Fibroblast of upper back skin (primary cell): ENCODE measurements at regions not wholly inside any gene's neighbourhood (a gene's known extent, or its start where the extent isn't known, plus 50 kb on each side); places are given as distances from the start of the nearest gene placed in this dataset.

Experiments
- DNase-seq: peaks from one replicate; pipeline ENCODE4 v3.0.0-alpha.2; 2013

GRCh38 chr2:103103678-103104077 lies 341.8 kb downstream of the TMEM182 start:
- DNase-seq = no peak

GRCh38 chr2:103119352-103119751 lies 357.5 kb downstream of the TMEM182 start:
- DNase-seq = no peak

GRCh38 chr2:103121106-103121505 lies 359.3 kb downstream of the TMEM182 start:
- DNase-seq = no peak

GRCh38 chr2:103123516-103123915 lies 361.7 kb downstream of the TMEM182 start:
- no peak for DNase-seq

- DNase-seq = no peak
These were observed 369.0 kb downstream of the TMEM182 start for GRCh38 chr2:103130857-103131256.

GRCh38 chr2:103132536-103133217 lies 370.8 kb downstream of the TMEM182 start:
- no peak for DNase-seq

GRCh38 chr2:103135679-103136078 lies 373.8 kb downstream of the TMEM182 start:
- DNase-seq = no peak

- no peak for DNase-seq
These were observed 376.5 kb downstream of the TMEM182 start for GRCh38 chr2:103138123-103138901.

- DNase-seq = no peak
These were observed 377.9 kb downstream of the TMEM182 start for GRCh38 chr2:103139628-103140268.

- no peak for DNase-seq
These were observed 383.0 kb downstream of the TMEM182 start for GRCh38 chr2:103144837-103145236.

- DNase-seq = no peak
These were observed 383.9 kb downstream of the TMEM182 start for GRCh38 chr2:103145739-103146138.

GRCh38 chr2:103151046-103151445 lies 389.2 kb downstream of the TMEM182 start:
- no peak for DNase-seq

GRCh38 chr2:103152556-103152955 lies 390.7 kb downstream of the TMEM182 start:
- DNase-seq = no peak

GRCh38 chr2:103153580-103154284 lies 391.9 kb downstream of the TMEM182 start:
- peak; percentile 0 for DNase-seq

GRCh38 chr2:103155308-103155707 lies 393.5 kb downstream of the TMEM182 start:
- DNase-seq = no peak

GRCh38 chr2:103159018-103159417 lies 397.2 kb downstream of the TMEM182 start:
- DNase-seq = no peak

GRCh38 chr2:103161456-103162289 lies 399.8 kb downstream of the TMEM182 start:
- peak; percentile 41 for DNase-seq

- no peak for DNase-seq
These were observed 402.9 kb downstream of the TMEM182 start for GRCh38 chr2:103164748-103165147.

- DNase-seq = no peak
These were observed 404.0 kb downstream of the TMEM182 start for GRCh38 chr2:103165836-103166235.

- no peak for DNase-seq
These were observed 404.9 kb downstream of the TMEM182 start for GRCh38 chr2:103166456-103167324.

- DNase-seq = no peak
These were observed 405.8 kb downstream of the TMEM182 start for GRCh38 chr2:103167599-103167998.
